GM12878 (cell line): ENCODE measurements at regions not wholly inside any gene's neighbourhood (a gene's known extent, or its start where the extent isn't known, plus 50 kb on each side); places are given as distances from the start of the nearest gene placed in this dataset.

Source experiments
- CBFB ChIP-seq: IDR thresholded peaks from 2 replicates; pipeline ENCODE4 v1.6.1; 2016; ENCODE audit warnings: antibody characterized with exemption, low read depth
- EGR1 ChIP-seq, 2 experiments: IDR thresholded peaks; 1 replicate in 1 of 2; 2 replicates in 1 of 2; pipeline ENCODE4 v1.6.1; 2011 to 2012; ENCODE audit warnings: low read depth in 2 of 2, low read length in 2 of 2, borderline replicate concordance in 1 of 2, mild to moderate bottlenecking in 1 of 2, moderate library complexity in 1 of 2
- HDAC2 ChIP-seq: fragments of 200-600 bp; sonication (generic); IDR thresholded peaks from 2 replicates; pipeline ENCODE4 v1.6.1; 2017
- JUND ChIP-seq: IDR thresholded peaks from 2 replicates; pipeline ENCODE4 v1.6.1; 2012; ENCODE audit warnings: low read depth, mild to moderate bottlenecking, low read length, improper control_type of control experiment, moderate library complexity
- PAX5 ChIP-seq: IDR thresholded peaks from 2 replicates; pipeline ENCODE4 v1.6.1; 2011; ENCODE audit warnings: low read depth, low read length, borderline replicate concordance
- RAD21 ChIP-seq: IDR thresholded peaks from 2 replicates; pipeline ENCODE4 v1.6.1; 2011; ENCODE audit warnings: mild to moderate bottlenecking, low read depth, low read length, moderate library complexity; ENCODE audit not compliant: insufficient read depth
- TF ChIP-seq, protein P1 (sequence below): fragments of 450-650 bp; IDR thresholded peaks from 2 replicates; pipeline ENCODE4 v1.6.1; 2017; ENCODE audit warnings: mild to moderate bottlenecking, moderate library complexity

DNA sequence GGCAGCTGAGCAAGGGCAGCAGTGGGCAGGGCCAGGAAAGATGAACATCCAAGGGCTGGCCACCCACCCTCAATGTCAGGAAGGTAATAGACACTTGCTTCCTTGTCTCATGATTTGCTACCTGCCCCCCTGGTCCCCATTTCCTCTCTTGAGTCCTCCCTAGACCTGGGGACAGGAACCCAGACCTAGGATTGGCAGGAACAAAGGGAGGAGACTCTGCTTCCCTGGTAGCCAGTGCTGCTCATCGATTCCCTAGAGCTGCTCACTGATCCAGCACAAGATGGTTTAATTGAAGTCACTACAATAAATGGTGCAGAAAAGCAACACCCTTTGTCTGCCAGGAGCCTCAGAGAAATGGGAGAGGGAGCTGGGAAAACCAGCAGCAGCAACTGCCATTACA is 67.8 kb upstream of the CHST1 start:
- TF ChIP-seq HDAC2 (no peak), EGR1 (IDR thresholded peaks at IDR 0.05; ENCODE audit: borderline replicate concordance in 1 of 2, low read depth in 2 of 2, low read length in 2 of 2) (no peak), RAD21 (no peak), JUND (no peak), CBFB (no peak), PAX5 (no peak)
- TF ChIP-seq, protein P1, sequence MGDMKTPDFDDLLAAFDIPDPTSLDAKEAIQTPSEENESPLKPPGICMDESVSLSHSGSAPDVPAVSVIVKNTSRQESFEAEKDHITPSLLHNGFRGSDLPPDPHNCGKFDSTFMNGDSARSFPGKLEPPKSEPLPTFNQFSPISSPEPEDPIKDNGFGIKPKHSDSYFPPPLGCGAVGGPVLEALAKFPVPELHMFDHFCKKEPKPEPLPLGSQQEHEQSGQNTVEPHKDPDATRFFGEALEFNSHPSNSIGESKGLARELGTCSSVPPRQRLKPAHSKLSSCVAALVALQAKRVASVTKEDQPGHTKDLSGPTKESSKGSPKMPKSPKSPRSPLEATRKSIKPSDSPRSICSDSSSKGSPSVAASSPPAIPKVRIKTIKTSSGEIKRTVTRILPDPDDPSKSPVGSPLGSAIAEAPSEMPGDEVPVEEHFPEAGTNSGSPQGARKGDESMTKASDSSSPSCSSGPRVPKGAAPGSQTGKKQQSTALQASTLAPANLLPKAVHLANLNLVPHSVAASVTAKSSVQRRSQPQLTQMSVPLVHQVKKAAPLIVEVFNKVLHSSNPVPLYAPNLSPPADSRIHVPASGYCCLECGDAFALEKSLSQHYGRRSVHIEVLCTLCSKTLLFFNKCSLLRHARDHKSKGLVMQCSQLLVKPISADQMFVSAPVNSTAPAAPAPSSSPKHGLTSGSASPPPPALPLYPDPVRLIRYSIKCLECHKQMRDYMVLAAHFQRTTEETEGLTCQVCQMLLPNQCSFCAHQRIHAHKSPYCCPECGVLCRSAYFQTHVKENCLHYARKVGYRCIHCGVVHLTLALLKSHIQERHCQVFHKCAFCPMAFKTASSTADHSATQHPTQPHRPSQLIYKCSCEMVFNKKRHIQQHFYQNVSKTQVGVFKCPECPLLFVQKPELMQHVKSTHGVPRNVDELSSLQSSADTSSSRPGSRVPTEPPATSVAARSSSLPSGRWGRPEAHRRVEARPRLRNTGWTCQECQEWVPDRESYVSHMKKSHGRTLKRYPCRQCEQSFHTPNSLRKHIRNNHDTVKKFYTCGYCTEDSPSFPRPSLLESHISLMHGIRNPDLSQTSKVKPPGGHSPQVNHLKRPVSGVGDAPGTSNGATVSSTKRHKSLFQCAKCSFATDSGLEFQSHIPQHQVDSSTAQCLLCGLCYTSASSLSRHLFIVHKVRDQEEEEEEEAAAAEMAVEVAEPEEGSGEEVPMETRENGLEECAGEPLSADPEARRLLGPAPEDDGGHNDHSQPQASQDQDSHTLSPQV = no peak
